HG03064 (cell line): ENCODE measurements at regions not wholly inside any gene's neighbourhood (a gene's known extent, or its start where the extent isn't known, plus 50 kb on each side); places are given as distances from the start of the nearest gene placed in this dataset.

Experiments
- ATAC-seq: cut with Tn5 transposase; IDR thresholded peaks from one replicate; pipeline ENCODE4 v1.9.1; 2021; ENCODE audit warnings: low read depth; ENCODE audit not compliant: unreplicated experiment

- no peak for ATAC-seq
Observed at GRCh38 chr3:24899373-24899772, 404.7 kb upstream of the THRB start.

GRCh38 chr3:24899901-24900603, 405.4 kb upstream of the THRB start:
- ATAC-seq: no peak

GRCh38 chr3:24905266-24905665, 410.6 kb upstream of the THRB start:
- no peak for ATAC-seq

- no peak for ATAC-seq
Observed at GRCh38 chr3:24907106-24907505, 412.5 kb upstream of the THRB start.

- ATAC-seq: no peak
Observed at GRCh38 chr3:24911076-24911475, 416.4 kb upstream of the THRB start.

GRCh38 chr3:24915639-24916038, 421.0 kb upstream of the THRB start:
- no peak for ATAC-seq

- no peak for ATAC-seq
Observed at GRCh38 chr3:24917908-24918307, 423.3 kb upstream of the THRB start.

GRCh38 chr3:24923570-24923969, 428.9 kb upstream of the THRB start:
- ATAC-seq: no peak

GRCh38 chr3:24929521-24929920, 434.9 kb upstream of the THRB start:
- ATAC-seq: no peak

- ATAC-seq: no peak
Observed at GRCh38 chr3:24933401-24933800, 438.8 kb upstream of the THRB start.

- no peak for ATAC-seq
Observed at GRCh38 chr3:24936574-24936973, 441.9 kb upstream of the THRB start.

GRCh38 chr3:24937228-24937627, 442.6 kb upstream of the THRB start:
- ATAC-seq: no peak

GRCh38 chr3:24937780-24938179, 443.1 kb upstream of the THRB start:
- no peak for ATAC-seq

- ATAC-seq: no peak
Observed at GRCh38 chr3:24943961-24944360, 449.3 kb upstream of the THRB start.

- no peak for ATAC-seq
Observed at GRCh38 chr3:24944805-24945520, 450.3 kb upstream of the THRB start.

GRCh38 chr3:24945563-24945962, 450.9 kb upstream of the THRB start:
- no peak for ATAC-seq

- ATAC-seq: no peak
Observed at GRCh38 chr3:24947103-24947502, 452.5 kb upstream of the THRB start.

- ATAC-seq: no peak
Observed at GRCh38 chr3:24951180-24951579, 456.5 kb upstream of the THRB start.

- no peak for ATAC-seq
Observed at GRCh38 chr3:24952388-24952787, 457.7 kb upstream of the THRB start.

GRCh38 chr3:24953060-24953771, 458.6 kb upstream of the THRB start:
- ATAC-seq: no peak

- no peak for ATAC-seq
Observed at GRCh38 chr3:24956613-24957012, 462.0 kb upstream of the THRB start.

- no peak for ATAC-seq
Observed at GRCh38 chr3:24958271-24958670, 463.6 kb upstream of the THRB start.
